IMR-90 (cell line): ENCODE measurements at regions not wholly inside any gene's neighbourhood (a gene's known extent, or its start where the extent isn't known, plus 50 kb on each side); places are given as distances from the start of the nearest gene placed in this dataset.

ENCODE experiments used
- BHLHE40 ChIP-seq: fragments of 150-350 bp; IDR thresholded peaks from 2 replicates; pipeline ENCODE4 v1.6.1; 2016; ENCODE audit warnings: mild to moderate bottlenecking, low read depth, low read length
- CEBPB ChIP-seq: IDR thresholded peaks from 2 replicates; pipeline ENCODE4 v1.6.1; 2012; ENCODE audit warnings: low read depth, low read length, improper control_type of control experiment
- CTCF ChIP-seq: conservative IDR thresholded peaks from 2 replicates; pipeline ENCODE4 v1.5.1; 2012; ENCODE audit warnings: mild to moderate bottlenecking, low read depth, low read length, improper control_type of control experiment
- ELK1 ChIP-seq: fragments of 150-350 bp; IDR thresholded peaks from 2 replicates; pipeline ENCODE4 v1.6.1; 2016; ENCODE audit warnings: low read depth, mild to moderate bottlenecking, low read length, moderate library complexity, borderline replicate concordance
- MAFK ChIP-seq: IDR thresholded peaks from 2 replicates; pipeline ENCODE4 v1.6.1; 2012; ENCODE audit warnings: low read depth, low read length, improper control_type of control experiment
- MAZ ChIP-seq: IDR thresholded peaks from 2 replicates; pipeline ENCODE4 v1.6.1; 2012; ENCODE audit warnings: low read depth, mild to moderate bottlenecking, low read length, improper control_type of control experiment, moderate library complexity, borderline replicate concordance
- MXI1 ChIP-seq: IDR thresholded peaks from 2 replicates; pipeline ENCODE4 v1.6.1; 2012; ENCODE audit warnings: low read depth, mild to moderate bottlenecking, low read length, moderate library complexity, borderline replicate concordance
- POLR2A ChIP-seq: IDR thresholded peaks from 2 replicates; pipeline ENCODE4 v1.6.1; 2012; ENCODE audit warnings: mild to moderate bottlenecking, low read depth, low read length
- RCOR1 ChIP-seq: IDR thresholded peaks from 2 replicates; pipeline ENCODE4 v1.6.1; 2012; ENCODE audit warnings: mild to moderate bottlenecking, low read length, improper control_type of control experiment; ENCODE audit not compliant: insufficient replicate concordance
- RFX5 ChIP-seq: IDR thresholded peaks from 2 replicates; pipeline ENCODE4 v1.8.0; 2012; ENCODE audit warnings: low read depth, mild to moderate bottlenecking, low read length, moderate library complexity
- SMC3 ChIP-seq: fragments of 150-350 bp; IDR thresholded peaks from 2 replicates; pipeline ENCODE4 v1.6.1; 2016; ENCODE audit warnings: low read depth, mild to moderate bottlenecking, antibody characterized with exemption, low read length, moderate library complexity
- TF ChIP-seq, protein P1 (sequence below): fragments of 150-350 bp; IDR thresholded peaks from 2 replicates; pipeline ENCODE4 v1.6.1; 2017; ENCODE audit warnings: mild to moderate bottlenecking, antibody characterized with exemption, low read length, low read depth

DNA sequence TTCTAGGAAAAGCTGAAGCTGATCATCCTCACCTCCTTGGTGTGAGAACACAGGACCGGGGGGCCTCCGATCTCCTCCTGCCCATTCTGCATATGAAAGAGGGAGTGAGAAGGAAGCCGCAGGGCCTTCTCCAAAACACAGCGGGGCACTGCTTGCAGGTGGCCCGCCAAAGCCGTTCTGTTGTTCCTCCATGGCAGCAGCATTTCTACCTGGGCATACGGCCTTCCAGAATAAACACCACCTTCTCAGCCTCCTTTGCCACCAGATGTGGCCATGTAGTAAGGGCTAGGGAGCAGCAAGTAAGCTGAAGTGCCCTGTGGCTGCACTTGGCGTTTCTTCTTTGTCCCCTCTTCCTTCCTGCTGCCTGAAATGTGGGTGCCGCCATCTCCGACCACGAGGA lies 214.9 kb downstream of the TOMM20 start:
- TF ChIP-seq POLR2A = no peak
- TF ChIP-seq CTCF = no peak
- TF ChIP-seq ELK1 = no peak
- TF ChIP-seq MAFK = no peak
- TF ChIP-seq RCOR1 = no peak
- TF ChIP-seq, protein P1, sequence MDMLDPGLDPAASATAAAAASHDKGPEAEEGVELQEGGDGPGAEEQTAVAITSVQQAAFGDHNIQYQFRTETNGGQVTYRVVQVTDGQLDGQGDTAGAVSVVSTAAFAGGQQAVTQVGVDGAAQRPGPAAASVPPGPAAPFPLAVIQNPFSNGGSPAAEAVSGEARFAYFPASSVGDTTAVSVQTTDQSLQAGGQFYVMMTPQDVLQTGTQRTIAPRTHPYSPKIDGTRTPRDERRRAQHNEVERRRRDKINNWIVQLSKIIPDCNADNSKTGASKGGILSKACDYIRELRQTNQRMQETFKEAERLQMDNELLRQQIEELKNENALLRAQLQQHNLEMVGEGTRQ = no peak
- no peak for TF ChIP-seq MAZ
- TF ChIP-seq BHLHE40 = no peak
- no peak for TF ChIP-seq RFX5
- no peak for TF ChIP-seq MXI1
- TF ChIP-seq CEBPB = no peak
- no peak for TF ChIP-seq SMC3
